ENCODE measurements at regions not wholly inside any gene's neighbourhood (a gene's known extent, or its start where the extent isn't known, plus 50 kb on each side); places are given as distances from the start of the nearest gene placed in this dataset.
"Not testable (repeated sequence)": the region's sequence is repeated elsewhere in the genome, so short reads cannot be mapped to it uniquely, and the experiment has no call there.

GRCh38 chr2:133644846-133645245, 76.6 kb upstream of the NCKAP5 start:
- TF ChIP-seq ELF4 (IDR thresholded peaks at IDR 0.05): no peak
- 0 out of 2 replicates have a peak, but pooled peaks have one; percentile 8 for TF ChIP-seq PKNOX1 (IDR thresholded peaks at IDR 0.05)
- no peak for TF ChIP-seq HDGF (IDR thresholded peaks at IDR 0.05; ENCODE audit: borderline replicate concordance)
- no peak for TF ChIP-seq BHLHE40 (IDR thresholded peaks at IDR 0.05; ENCODE audit: borderline replicate concordance)
- CTCF ChIA-PET: interaction anchor here (0.6 kb wide), 1 partner anchor 24 kb away, joined by 3 read pairs; no protein-coding TSS in a partner anchor
- no peak for DNase-seq (ENCODE audit: extremely low spot score)
- POLR2A ChIA-PET: no interaction called here

GRCh38 chr2:133647386-133647785, 79.1 kb upstream of the NCKAP5 start:
- CTCF ChIA-PET, POLR2A ChIA-PET: not testable (repeated sequence)

GRCh38 chr2:133651861-133652260, 83.6 kb upstream of the NCKAP5 start:
- DNase-seq (ENCODE audit: extremely low spot score): no peak
- TF ChIP-seq CTBP1 (IDR thresholded peaks at IDR 0.05; ENCODE audit: borderline replicate concordance) (no peak), PKNOX1 (IDR thresholded peaks at IDR 0.05) (no peak), LEF1 (IDR thresholded peaks at IDR 0.05; ENCODE audit: borderline replicate concordance) (no peak), BHLHE40 (IDR thresholded peaks at IDR 0.05; ENCODE audit: borderline replicate concordance) (no peak), SP1 (IDR thresholded peaks at IDR 0.05) (no peak), L3MBTL2 (conservative IDR thresholded peaks at IDR 0.05) (no peak), FOXK2 (IDR thresholded peaks at IDR 0.05) (no peak), FOXM1 (IDR thresholded peaks at IDR 0.05; ENCODE audit: borderline replicate concordance) (no peak), ELF4 (IDR thresholded peaks at IDR 0.05) (no peak), TARDBP (IDR thresholded peaks at IDR 0.05) (no peak), ZNF384 (IDR thresholded peaks at IDR 0.05) (no peak), SUZ12 (IDR thresholded peaks at IDR 0.05) (no peak), FOXA1 (IDR thresholded peaks at IDR 0.05) (no peak)
- POLR2A ChIA-PET: no interaction called here
- CTCF ChIA-PET: no interaction called here

More at GRCh38 chr2:133647386-133647785, 79.1 kb upstream of the NCKAP5 start:
- DNase-seq (ENCODE audit: extremely low spot score): not testable (repeated sequence)

- ChIA-PET POLR2A (no interaction called here), CTCF (no interaction called here)
- no peak for TF ChIP-seq CTBP1 (IDR thresholded peaks at IDR 0.05; ENCODE audit: borderline replicate concordance)
- TF ChIP-seq PKNOX1 (IDR thresholded peaks at IDR 0.05): no peak
- no peak for TF ChIP-seq SP1 (IDR thresholded peaks at IDR 0.05)
- DNase-seq (ENCODE audit: extremely low spot score): no peak
Observed at GRCh38 chr2:133652398-133652797, 84.1 kb upstream of the NCKAP5 start.

DNA sequence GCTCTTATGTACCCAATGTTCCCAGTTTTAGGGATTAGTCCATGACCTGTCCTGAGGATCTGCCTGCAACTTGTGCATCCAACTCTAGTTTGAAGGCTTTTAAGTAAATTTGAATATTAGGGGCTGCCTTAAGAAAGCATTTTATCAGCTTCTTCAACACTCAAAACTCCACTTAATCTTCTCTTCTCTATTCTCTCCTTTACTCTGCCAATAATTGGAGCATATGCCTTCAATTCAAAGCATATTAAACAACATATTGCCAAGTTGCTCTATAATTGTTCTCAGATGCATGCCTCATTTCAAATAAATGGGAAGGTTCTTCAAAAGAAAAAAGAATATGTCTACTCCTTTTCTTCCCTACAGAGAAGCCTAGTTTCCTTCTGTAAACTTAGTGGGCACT, 84.8 kb upstream of the NCKAP5 start:
- CTCF ChIA-PET: no interaction called here
- DNase-seq (ENCODE audit: extremely low spot score): no peak
- POLR2A ChIA-PET: no interaction called here
- TF ChIP-seq ARNT (IDR thresholded peaks at IDR 0.05): no peak
- no peak for TF ChIP-seq PKNOX1 (IDR thresholded peaks at IDR 0.05)
- TF ChIP-seq SP1 (IDR thresholded peaks at IDR 0.05): no peak
- TF ChIP-seq ELF4 (IDR thresholded peaks at IDR 0.05): no peak
- TF ChIP-seq HDGF (IDR thresholded peaks at IDR 0.05; ENCODE audit: borderline replicate concordance): no peak
- no peak for TF ChIP-seq BHLHE40 (IDR thresholded peaks at IDR 0.05; ENCODE audit: borderline replicate concordance)
- no peak for TF ChIP-seq FOXK2 (IDR thresholded peaks at IDR 0.05)

GRCh38 chr2:133654949-133655348, 86.7 kb upstream of the NCKAP5 start:
- ChIA-PET CTCF (no interaction called here), POLR2A (no interaction called here)
- no peak for DNase-seq (ENCODE audit: extremely low spot score)
- no peak for TF ChIP-seq ELF4 (IDR thresholded peaks at IDR 0.05)
- TF ChIP-seq HDGF (IDR thresholded peaks at IDR 0.05; ENCODE audit: borderline replicate concordance): no peak
- no peak for TF ChIP-seq BHLHE40 (IDR thresholded peaks at IDR 0.05; ENCODE audit: borderline replicate concordance)
- TF ChIP-seq L3MBTL2 (conservative IDR thresholded peaks at IDR 0.05): no peak
- TF ChIP-seq ARNT (IDR thresholded peaks at IDR 0.05): no peak
- TF ChIP-seq CTBP1 (IDR thresholded peaks at IDR 0.05; ENCODE audit: borderline replicate concordance): no peak
- TF ChIP-seq FOXK2 (IDR thresholded peaks at IDR 0.05): no peak
- no peak for TF ChIP-seq NFRKB (IDR thresholded peaks at IDR 0.05)
- no peak for TF ChIP-seq SP1 (IDR thresholded peaks at IDR 0.05)

DNA sequence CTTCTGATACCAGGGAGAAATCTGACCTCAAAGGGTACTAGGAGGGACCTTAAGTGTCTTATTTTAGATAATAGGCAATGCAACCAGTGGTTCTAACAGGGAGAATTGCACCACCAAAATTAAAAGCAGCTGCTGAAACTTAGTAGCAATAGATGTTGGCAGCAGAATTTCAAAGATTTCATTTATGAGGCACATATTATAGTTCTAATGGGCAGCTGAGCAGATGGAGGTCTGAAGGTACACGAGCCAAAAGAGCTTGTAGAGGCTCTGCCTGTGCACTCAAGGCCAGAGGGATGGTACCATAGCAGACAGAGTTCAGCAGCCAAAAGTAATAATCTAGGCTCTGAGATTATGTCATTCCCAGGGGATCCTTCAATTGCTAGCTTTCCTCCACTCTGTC, 87.3 kb upstream of the NCKAP5 start:
- TF ChIP-seq ELF4 (IDR thresholded peaks at IDR 0.05) (no peak), L3MBTL2 (conservative IDR thresholded peaks at IDR 0.05) (no peak), TARDBP (IDR thresholded peaks at IDR 0.05) (no peak), SP1 (IDR thresholded peaks at IDR 0.05) (no peak), BHLHE40 (IDR thresholded peaks at IDR 0.05; ENCODE audit: borderline replicate concordance) (no peak), FOXM1 (IDR thresholded peaks at IDR 0.05; ENCODE audit: borderline replicate concordance) (no peak), LEF1 (IDR thresholded peaks at IDR 0.05; ENCODE audit: borderline replicate concordance) (no peak), ARNT (IDR thresholded peaks at IDR 0.05) (no peak), PKNOX1 (IDR thresholded peaks at IDR 0.05) (no peak), ZNF384 (IDR thresholded peaks at IDR 0.05) (no peak), HDGF (IDR thresholded peaks at IDR 0.05; ENCODE audit: borderline replicate concordance) (no peak), FOXK2 (IDR thresholded peaks at IDR 0.05) (no peak), SUZ12 (IDR thresholded peaks at IDR 0.05) (no peak), FOXA1 (IDR thresholded peaks at IDR 0.05) (no peak), CTBP1 (IDR thresholded peaks at IDR 0.05; ENCODE audit: borderline replicate concordance) (no peak), NFRKB (IDR thresholded peaks at IDR 0.05) (no peak)
- ChIA-PET POLR2A (no interaction called here), CTCF (no interaction called here)

More for the DNA sequence above, 87.3 kb upstream of the NCKAP5 start:
- no peak for DNase-seq (ENCODE audit: extremely low spot score)
